ENCODE measurements at regions not wholly inside any gene's neighbourhood (a gene's known extent, or its start where the extent isn't known, plus 50 kb on each side); places are given as distances from the start of the nearest gene placed in this dataset.

- TF ChIP-seq, protein P1, sequence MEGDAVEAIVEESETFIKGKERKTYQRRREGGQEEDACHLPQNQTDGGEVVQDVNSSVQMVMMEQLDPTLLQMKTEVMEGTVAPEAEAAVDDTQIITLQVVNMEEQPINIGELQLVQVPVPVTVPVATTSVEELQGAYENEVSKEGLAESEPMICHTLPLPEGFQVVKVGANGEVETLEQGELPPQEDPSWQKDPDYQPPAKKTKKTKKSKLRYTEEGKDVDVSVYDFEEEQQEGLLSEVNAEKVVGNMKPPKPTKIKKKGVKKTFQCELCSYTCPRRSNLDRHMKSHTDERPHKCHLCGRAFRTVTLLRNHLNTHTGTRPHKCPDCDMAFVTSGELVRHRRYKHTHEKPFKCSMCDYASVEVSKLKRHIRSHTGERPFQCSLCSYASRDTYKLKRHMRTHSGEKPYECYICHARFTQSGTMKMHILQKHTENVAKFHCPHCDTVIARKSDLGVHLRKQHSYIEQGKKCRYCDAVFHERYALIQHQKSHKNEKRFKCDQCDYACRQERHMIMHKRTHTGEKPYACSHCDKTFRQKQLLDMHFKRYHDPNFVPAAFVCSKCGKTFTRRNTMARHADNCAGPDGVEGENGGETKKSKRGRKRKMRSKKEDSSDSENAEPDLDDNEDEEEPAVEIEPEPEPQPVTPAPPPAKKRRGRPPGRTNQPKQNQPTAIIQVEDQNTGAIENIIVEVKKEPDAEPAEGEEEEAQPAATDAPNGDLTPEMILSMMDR (IDR thresholded peaks at IDR 0.05), result no peak
- TF ChIP-seq POLR2A (IDR thresholded peaks at IDR 0.05), result no peak
These were observed 446.3 kb upstream of the MAP2 start for GRCh38 chr2:208977582-208977981.

Data from esophagus squamous epithelium (tissue), 4 donors.